Panc1 (cell line): ENCODE measurements at regions not wholly inside any gene's neighbourhood (a gene's known extent, or its start where the extent isn't known, plus 50 kb on each side); places are given as distances from the start of the nearest gene placed in this dataset.

Source experiments
- CTCF ChIP-seq: fragments of 450-650 bp; IDR thresholded peaks from 2 replicates; pipeline ENCODE4 v1.5.1; 2017; ENCODE audit warnings: mild to moderate bottlenecking
- POLR2AphosphoS5 ChIP-seq: IDR thresholded peaks from 2 replicates; pipeline ENCODE4 v1.6.1; 2012; ENCODE audit warnings: mild to moderate bottlenecking, low read depth, low read length, moderate library complexity
- TF ChIP-seq, protein P1 (sequence below), 2 experiments: IDR thresholded peaks; 2 replicates each; pipeline ENCODE4 v1.6.1; 2011 to 2012; ENCODE audit warnings: low read depth in 2 of 2, control low read depth in 1 of 2, low read length in 1 of 2, mild to moderate bottlenecking in 1 of 2, moderate library complexity in 1 of 2; ENCODE audit not compliant: insufficient read depth in 1 of 2

- TF ChIP-seq CTCF (no peak), POLR2AphosphoS5 (no peak)
- TF ChIP-seq, protein P1, sequence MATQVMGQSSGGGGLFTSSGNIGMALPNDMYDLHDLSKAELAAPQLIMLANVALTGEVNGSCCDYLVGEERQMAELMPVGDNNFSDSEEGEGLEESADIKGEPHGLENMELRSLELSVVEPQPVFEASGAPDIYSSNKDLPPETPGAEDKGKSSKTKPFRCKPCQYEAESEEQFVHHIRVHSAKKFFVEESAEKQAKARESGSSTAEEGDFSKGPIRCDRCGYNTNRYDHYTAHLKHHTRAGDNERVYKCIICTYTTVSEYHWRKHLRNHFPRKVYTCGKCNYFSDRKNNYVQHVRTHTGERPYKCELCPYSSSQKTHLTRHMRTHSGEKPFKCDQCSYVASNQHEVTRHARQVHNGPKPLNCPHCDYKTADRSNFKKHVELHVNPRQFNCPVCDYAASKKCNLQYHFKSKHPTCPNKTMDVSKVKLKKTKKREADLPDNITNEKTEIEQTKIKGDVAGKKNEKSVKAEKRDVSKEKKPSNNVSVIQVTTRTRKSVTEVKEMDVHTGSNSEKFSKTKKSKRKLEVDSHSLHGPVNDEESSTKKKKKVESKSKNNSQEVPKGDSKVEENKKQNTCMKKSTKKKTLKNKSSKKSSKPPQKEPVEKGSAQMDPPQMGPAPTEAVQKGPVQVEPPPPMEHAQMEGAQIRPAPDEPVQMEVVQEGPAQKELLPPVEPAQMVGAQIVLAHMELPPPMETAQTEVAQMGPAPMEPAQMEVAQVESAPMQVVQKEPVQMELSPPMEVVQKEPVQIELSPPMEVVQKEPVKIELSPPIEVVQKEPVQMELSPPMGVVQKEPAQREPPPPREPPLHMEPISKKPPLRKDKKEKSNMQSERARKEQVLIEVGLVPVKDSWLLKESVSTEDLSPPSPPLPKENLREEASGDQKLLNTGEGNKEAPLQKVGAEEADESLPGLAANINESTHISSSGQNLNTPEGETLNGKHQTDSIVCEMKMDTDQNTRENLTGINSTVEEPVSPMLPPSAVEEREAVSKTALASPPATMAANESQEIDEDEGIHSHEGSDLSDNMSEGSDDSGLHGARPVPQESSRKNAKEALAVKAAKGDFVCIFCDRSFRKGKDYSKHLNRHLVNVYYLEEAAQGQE (IDR thresholded peaks at IDR 0.05; ENCODE audit: insufficient read depth in 1 of 2, low read depth in 2 of 2, low read length in 1 of 2), result no peak
Observed at GRCh38 chr18:66110607-66111006, 359.8 kb downstream of the CDH7 start.
